GM23248 (cell line): ENCODE measurements at regions not wholly inside any gene's neighbourhood (a gene's known extent, or its start where the extent isn't known, plus 50 kb on each side); places are given as distances from the start of the nearest gene placed in this dataset.

ENCODE experiments used
- DNase-seq: peaks from one replicate; pipeline ENCODE4 v3.0.0-alpha.2; 2015
- H2AFZ ChIP-seq: fragments of 200-600 bp; sonication (generic); 2 replicates; pipeline ENCODE4 v1.6.1; 2016; ENCODE audit warnings: antibody characterized with exemption
- H3F3A ChIP-seq: fragments of 200-600 bp; sonication (generic); 2 replicates; pipeline ENCODE4 v1.6.1; 2016; ENCODE audit warnings: mild to moderate bottlenecking, antibody characterized with exemption, mixed run types; ENCODE audit not compliant: insufficient read depth
- H3K27ac ChIP-seq: fragments of 200-600 bp; sonication (generic); 2 replicates; pipeline ENCODE4 v1.5.1; 2016; ENCODE audit warnings: mild to moderate bottlenecking
- H3K27me3 ChIP-seq: fragments of 200-600 bp; sonication (generic); replicated peaks from 2 replicates; pipeline ENCODE4 v1.6.1; 2016; ENCODE audit warnings: mild to moderate bottlenecking; ENCODE audit not compliant: insufficient read depth
- H3K36me3 ChIP-seq: fragments of 200-600 bp; sonication (generic); 2 replicates; pipeline ENCODE4 v1.6.1; 2016; ENCODE audit warnings: low read depth, mild to moderate bottlenecking
- H3K4me1 ChIP-seq: fragments of 200-600 bp; sonication (generic); 2 replicates; pipeline ENCODE4 v1.6.1; 2016; ENCODE audit warnings: mild to moderate bottlenecking; ENCODE audit not compliant: insufficient read depth
- H3K4me2 ChIP-seq: fragments of 200-600 bp; sonication (generic); one replicate; pipeline ENCODE4 v1.6.1; 2016; ENCODE audit warnings: mild to moderate bottlenecking; ENCODE audit not compliant: unreplicated experiment
- H3K4me3 ChIP-seq: fragments of 200-600 bp; sonication (generic); 2 replicates; pipeline ENCODE4 v1.5.1; 2016; ENCODE audit warnings: mild to moderate bottlenecking
- H3K79me2 ChIP-seq: fragments of 200-600 bp; sonication (generic); 2 replicates; pipeline ENCODE4 v1.6.1; 2016; ENCODE audit warnings: mild to moderate bottlenecking; ENCODE audit not compliant: insufficient read depth
- H3K9ac ChIP-seq: fragments of 200-600 bp; sonication (generic); 2 replicates; pipeline ENCODE4 v1.6.1; 2016; ENCODE audit warnings: mild to moderate bottlenecking
- H3K9me2 ChIP-seq: fragments of 200-600 bp; sonication (generic); 2 replicates; pipeline ENCODE4 v1.6.1; 2016; ENCODE audit warnings: mixed run types, mild to moderate bottlenecking, moderate library complexity; ENCODE audit not compliant: insufficient read depth
- H3K9me3 ChIP-seq: fragments of 200-600 bp; sonication (generic); one replicate; pipeline ENCODE4 v1.6.1; 2017; ENCODE audit warnings: low read depth
- H4K20me1 ChIP-seq: fragments of 200-600 bp; sonication (generic); 2 replicates; pipeline ENCODE4 v1.6.0; 2016; ENCODE audit not compliant: insufficient read depth
- EZH2 ChIP-seq: fragments of 200-600 bp; sonication (generic); IDR thresholded peaks from 2 replicates; pipeline ENCODE4 v1.6.1; 2018; ENCODE audit warnings: antibody characterized with exemption, mild to moderate bottlenecking; ENCODE audit not compliant: insufficient read depth, poor library complexity, severe bottlenecking
- EZH2phosphoT487 ChIP-seq: fragments of 200-600 bp; sonication (generic); IDR thresholded peaks from 2 replicates; pipeline ENCODE4 v1.6.1; 2018; ENCODE audit warnings: antibody characterized with exemption, moderate library complexity, mild to moderate bottlenecking, low read depth; ENCODE audit not compliant: insufficient read depth
- WGBS, 2 experiments: methylation state at CpG; one replicate each; pipeline ENCODE4 v1.1.6; 2015 to 2017; ENCODE audit warnings: low lambda C conversion rate in 2 of 2, low coverage in 1 of 2; ENCODE audit errors: missing lambda C conversion rate in 2 of 2; 5-methylcytosine and 5-hydroxymethylcytosine counted together
- in situ Hi-C: fragments of 300-500 bp; cut with MboI; formaldehyde crosslinking; loops from 2 replicates; pipeline ENCODE4 v1.15.0; 2020

DNA sequence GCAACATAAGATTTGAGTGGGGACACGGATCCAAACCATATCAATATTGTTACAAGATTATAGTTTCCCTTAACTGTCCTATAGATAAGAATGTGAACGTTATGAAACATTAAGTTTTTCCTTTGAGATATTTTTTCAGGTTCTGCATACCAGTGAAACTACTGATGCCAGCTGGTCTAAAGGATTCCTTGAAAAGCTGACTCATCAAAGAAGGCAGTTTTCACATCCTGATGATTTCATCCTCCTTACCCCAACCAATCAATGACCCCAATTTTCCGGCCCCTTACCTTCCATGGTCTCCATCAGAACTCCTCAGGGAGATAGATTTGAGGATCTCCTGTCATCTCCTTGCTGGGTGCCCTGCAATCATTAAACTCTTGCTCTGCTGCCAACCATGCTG, 64.1 kb upstream of the HS3ST4 start:
- TF ChIP-seq EZH2phosphoT487 (no peak), EZH2 (no peak)
- H3K9ac ChIP-seq: no peak overlapping the region
- DNase-seq: no peak
- H3F3A ChIP-seq: no peaks in the 10 kb centered on the region
- no peak overlapping the region for H3K27ac ChIP-seq
- no peaks in the 10 kb centered on the region for H4K20me1 ChIP-seq
- H3K9me2 ChIP-seq: no peaks in the 10 kb centered on the region
- no peaks in the 10 kb centered on the region for H3K36me3 ChIP-seq
- H3K4me3 ChIP-seq: no peak overlapping the region
- WGBS, 2 experiments: 6 to 11% methylated on average over 3 of the region's 3 CpGs
- no peak overlapping the region for H2AFZ ChIP-seq
- no peaks in the 10 kb centered on the region for H3K79me2 ChIP-seq
- no peaks in the 10 kb centered on the region for H3K4me1 ChIP-seq
- H3K9me3 ChIP-seq: no peaks in the 10 kb centered on the region
- in situ Hi-C loops: loop anchor here (10.0 kb wide), 1 partner anchor 63 kb away; no protein-coding TSS in a partner anchor
- H3K4me2 ChIP-seq: no peak overlapping the region
- H3K27me3 ChIP-seq: no peaks in the 10 kb centered on the region

DNA sequence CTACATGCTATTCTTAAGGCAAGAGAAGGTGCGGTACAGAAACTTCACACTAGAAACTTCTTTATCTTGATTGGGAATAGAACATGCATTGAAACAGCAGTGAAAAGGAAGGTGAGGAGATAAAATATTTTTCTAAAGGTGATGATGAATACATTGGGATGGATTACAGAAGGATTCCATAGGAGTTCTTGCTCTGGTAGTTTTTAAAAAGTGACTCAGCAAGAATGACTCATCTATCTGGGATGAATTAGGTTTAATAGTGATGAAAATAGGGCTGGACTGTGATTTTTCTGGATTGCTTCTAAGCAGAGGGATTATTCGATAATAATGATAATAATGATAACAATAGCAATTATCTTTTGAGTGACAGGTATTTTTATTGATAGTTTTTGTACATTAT, 65.6 kb upstream of the HS3ST4 start:
- TF ChIP-seq EZH2: no peak
- no peak for TF ChIP-seq EZH2phosphoT487
- Histone ChIP-seq H4K20me1 (no peaks in the 10 kb centered on the region), H3K4me3 (no peak overlapping the region), H3K9me2 (no peaks in the 10 kb centered on the region), H2AFZ (no peak overlapping the region), H3K9me3 (no peaks in the 10 kb centered on the region), H3K27ac (no peak overlapping the region), H3K79me2 (no peaks in the 10 kb centered on the region), H3K27me3 (no peaks in the 10 kb centered on the region), H3K4me1 (no peaks in the 10 kb centered on the region), H3K9ac (no peak overlapping the region), H3K4me2 (no peak overlapping the region), H3K36me3 (no peaks in the 10 kb centered on the region), H3F3A (no peaks in the 10 kb centered on the region)
- 79 to 80% methylated on average over 2 of the region's 2 CpGs for WGBS, 2 experiments
- DNase-seq: peak; percentile 19
- in situ Hi-C loops: loop anchor here (10.0 kb wide), 1 partner anchor 61 kb away; no protein-coding TSS in a partner anchor

DNA sequence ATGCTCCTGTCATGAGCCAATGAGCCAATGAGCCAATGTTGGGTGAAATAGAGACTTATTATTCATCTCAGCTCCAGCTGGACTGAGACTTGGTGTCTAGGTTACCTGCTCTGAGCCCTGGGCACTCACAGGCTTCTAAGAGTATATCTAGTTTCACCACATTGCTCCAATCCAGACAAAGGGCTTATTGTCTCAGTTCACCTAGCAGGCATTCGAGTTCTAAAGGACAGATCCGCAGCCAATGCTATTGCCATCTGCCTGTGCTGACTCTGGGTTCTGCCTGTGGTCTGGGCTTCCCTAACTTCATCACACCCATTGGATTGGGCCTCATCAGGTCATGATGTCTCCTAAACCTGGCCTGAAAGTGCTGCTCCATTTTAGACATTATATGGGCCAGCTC, 66.1 kb upstream of the HS3ST4 start:
- no peaks in the 10 kb centered on the region for H3F3A ChIP-seq
- H3K9me3 ChIP-seq: no peaks in the 10 kb centered on the region
- H3K9me2 ChIP-seq: no peaks in the 10 kb centered on the region
- TF ChIP-seq EZH2phosphoT487 (no peak), EZH2 (no peak)
- H3K27ac ChIP-seq: no peak overlapping the region
- H2AFZ ChIP-seq: no peak overlapping the region
- 15 to 38% methylated on average over 2 of the region's 2 CpGs for WGBS, 2 experiments
- H3K79me2 ChIP-seq: no peaks in the 10 kb centered on the region
- H3K4me1 ChIP-seq: no peaks in the 10 kb centered on the region
- H4K20me1 ChIP-seq: no peaks in the 10 kb centered on the region
- H3K9ac ChIP-seq: no peak overlapping the region
- in situ Hi-C loops: loop anchor here (10.0 kb wide), 1 partner anchor 61 kb away; no protein-coding TSS in a partner anchor
- H3K4me2 ChIP-seq: no peak overlapping the region
- DNase-seq: no peak
- no peak overlapping the region for H3K4me3 ChIP-seq
- no peaks in the 10 kb centered on the region for H3K27me3 ChIP-seq
- H3K36me3 ChIP-seq: no peaks in the 10 kb centered on the region

DNA sequence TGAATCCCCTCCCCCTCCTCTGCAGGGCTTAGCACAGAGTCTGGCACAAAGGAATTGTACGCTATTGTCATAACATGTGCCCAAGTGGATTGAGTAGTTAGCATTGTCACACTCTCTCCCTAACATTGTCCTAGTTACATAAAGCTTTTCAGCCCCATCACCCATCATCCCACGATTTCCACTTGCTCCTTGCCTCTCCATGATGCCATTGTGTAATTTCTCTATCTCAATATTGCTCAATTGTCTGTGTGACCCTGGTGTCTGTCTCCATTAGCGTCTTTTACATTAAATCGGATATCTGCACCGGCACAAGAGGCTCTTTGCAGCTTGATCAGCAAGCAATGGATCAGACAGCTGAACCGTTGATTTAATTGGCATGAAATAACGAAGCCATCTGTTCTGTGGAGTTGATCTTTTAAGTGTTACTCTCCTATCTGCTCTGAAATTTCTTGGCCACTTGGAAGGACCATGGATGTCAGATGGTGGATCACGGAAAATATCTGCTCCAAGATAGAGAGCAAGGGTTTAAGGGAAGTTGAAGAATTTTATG, 77.0 kb upstream of the HS3ST4 start:
- DNase-seq: no peak
- Histone ChIP-seq H3K36me3 (no peaks in the 10 kb centered on the region), H2AFZ (no peak overlapping the region), H4K20me1 (no peaks in the 10 kb centered on the region), H3K9ac (no peak overlapping the region), H3K4me1 (no peaks in the 10 kb centered on the region), H3K27ac (no peak overlapping the region), H3F3A (no peaks in the 10 kb centered on the region), H3K79me2 (no peaks in the 10 kb centered on the region), H3K4me3 (no peak overlapping the region), H3K27me3 (no peaks in the 10 kb centered on the region), H3K4me2 (no peak overlapping the region), H3K9me2 (no peaks in the 10 kb centered on the region), H3K9me3 (no peaks in the 10 kb centered on the region)
- WGBS, 2 experiments: 35 to 37% methylated on average over 8 of the region's 8 CpGs
- in situ Hi-C loops: no loop called here
- TF ChIP-seq EZH2phosphoT487: no peak
- TF ChIP-seq EZH2: no peak

DNA sequence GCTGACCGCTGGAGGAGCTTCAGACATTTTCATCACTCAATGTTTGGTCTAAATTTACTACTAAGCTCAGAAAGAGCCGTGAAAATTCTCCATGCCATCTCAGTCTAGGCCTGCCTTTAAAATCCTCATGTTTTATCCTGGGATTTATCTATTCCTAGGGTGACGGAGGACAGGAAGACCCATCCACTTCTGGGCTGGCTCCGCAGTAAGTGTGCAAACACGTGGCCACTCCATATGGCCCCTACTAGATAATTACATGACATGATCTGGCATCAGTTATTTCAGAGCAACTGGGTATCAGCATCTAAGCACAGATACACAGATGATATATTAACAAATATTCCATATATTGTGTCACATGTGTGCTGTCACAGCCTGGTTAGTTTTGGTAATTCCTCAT, 77.8 kb upstream of the HS3ST4 start:
- Histone ChIP-seq H3K79me2 (no peaks in the 10 kb centered on the region), H3K9me2 (no peaks in the 10 kb centered on the region), H3K27me3 (no peaks in the 10 kb centered on the region), H3K36me3 (no peaks in the 10 kb centered on the region), H3F3A (no peaks in the 10 kb centered on the region), H3K4me3 (no peak overlapping the region), H3K4me1 (no peaks in the 10 kb centered on the region), H3K4me2 (no peak overlapping the region), H4K20me1 (no peaks in the 10 kb centered on the region), H3K9ac (no peak overlapping the region), H2AFZ (no peak overlapping the region), H3K27ac (no peak overlapping the region), H3K9me3 (no peaks in the 10 kb centered on the region)
- DNase-seq: no peak
- in situ Hi-C loops: no loop called here
- WGBS, 2 experiments: 23 to 29% methylated on average over 5 of the region's 5 CpGs
- TF ChIP-seq EZH2phosphoT487 (no peak), EZH2 (no peak)
